ENCODE measurements at regions not wholly inside any gene's neighbourhood (a gene's known extent, or its start where the extent isn't known, plus 50 kb on each side); places are given as distances from the start of the nearest gene placed in this dataset.
A peak's percentile ranks its signal among the peaks of the same experiment; 100 is the strongest.

GRCh38 chr1:234758851-234759250 is 148.9 kb upstream of the IRF2BP2 start:
- H3K27me3 ChIP-seq (ENCODE audit: control insufficient read depth, insufficient read depth, low read length): no peaks in the 10 kb centered on the region
- H3K4me3 ChIP-seq (ENCODE audit: low read depth, low read length): no peak overlapping the region
- POLR2A ChIA-PET: no interaction called here
- DNase-seq (ENCODE audit: low read depth): no peak
- TF ChIP-seq CTCF (IDR thresholded peaks at IDR 0.05; ENCODE audit: insufficient read depth, low read depth, low read length): no peak
- CTCF ChIA-PET: no interaction called here
- no peaks in the 10 kb centered on the region for H3K36me3 ChIP-seq (ENCODE audit: control insufficient read depth, insufficient read depth, low read length)

GRCh38 chr1:234756857-234757256 is 146.9 kb upstream of the IRF2BP2 start:
- no peak for TF ChIP-seq CTCF (IDR thresholded peaks at IDR 0.05; ENCODE audit: insufficient read depth, low read depth, low read length)
- CTCF ChIA-PET: no interaction called here
- POLR2A ChIA-PET: no interaction called here
- DNase-seq (ENCODE audit: low read depth): no peak
- H3K36me3 ChIP-seq (ENCODE audit: control insufficient read depth, insufficient read depth, low read length): no peaks in the 10 kb centered on the region
- H3K27me3 ChIP-seq (ENCODE audit: control insufficient read depth, insufficient read depth, low read length): no peaks in the 10 kb centered on the region
- no peak overlapping the region for H3K4me3 ChIP-seq (ENCODE audit: low read depth, low read length)

GRCh38 chr1:234756066-234756774 is 146.2 kb upstream of the IRF2BP2 start:
- ChIA-PET CTCF (interaction anchor here (0.8 to 1.4 kb wide), 2 partner anchors 13 to 14 kb away, joined by 3 to 4 read pairs; no protein-coding TSS in a partner anchor), POLR2A (no interaction called here)
- no peak for TF ChIP-seq CTCF (IDR thresholded peaks at IDR 0.05; ENCODE audit: insufficient read depth, low read depth, low read length)
- H3K27me3 ChIP-seq (ENCODE audit: control insufficient read depth, insufficient read depth, low read length): no peaks in the 10 kb centered on the region
- DNase-seq (ENCODE audit: low read depth): no peak
- H3K36me3 ChIP-seq (ENCODE audit: control insufficient read depth, insufficient read depth, low read length): no peaks in the 10 kb centered on the region
- no peak overlapping the region for H3K4me3 ChIP-seq (ENCODE audit: low read depth, low read length)

GRCh38 chr1:234755449-234755863 is 145.5 kb upstream of the IRF2BP2 start:
- Histone ChIP-seq H3K4me3 (ENCODE audit: low read depth, low read length) (no peak overlapping the region), H3K36me3 (ENCODE audit: control insufficient read depth, insufficient read depth, low read length) (no peaks in the 10 kb centered on the region), H3K27me3 (ENCODE audit: control insufficient read depth, insufficient read depth, low read length) (no peaks in the 10 kb centered on the region)
- CTCF ChIA-PET: interaction anchor here (0.8 to 1.4 kb wide), 2 partner anchors 12 to 13 kb away, joined by 3 to 4 read pairs; no protein-coding TSS in a partner anchor
- TF ChIP-seq CTCF (IDR thresholded peaks at IDR 0.05; ENCODE audit: insufficient read depth, low read depth, low read length): no peak
- POLR2A ChIA-PET: no interaction called here
- peak; percentile 41 for DNase-seq (ENCODE audit: low read depth)

- Histone ChIP-seq H3K36me3 (ENCODE audit: control insufficient read depth, insufficient read depth, low read length) (no peaks in the 10 kb centered on the region), H3K27me3 (ENCODE audit: control insufficient read depth, insufficient read depth, low read length) (no peaks in the 10 kb centered on the region), H3K4me3 (ENCODE audit: low read depth, low read length) (no peak overlapping the region)
- ChIA-PET POLR2A (no interaction called here), CTCF (interaction anchor here (0.6 kb wide), 1 partner anchor 13 kb away, joined by 3 read pairs; no protein-coding TSS in a partner anchor)
- DNase-seq (ENCODE audit: low read depth): no peak
- TF ChIP-seq CTCF (IDR thresholded peaks at IDR 0.05; ENCODE audit: insufficient read depth, low read depth, low read length): no peak
These were observed 144.0 kb upstream of the IRF2BP2 start for GRCh38 chr1:234753979-234754378.

Data from BJ (cell line).